Neutrophil (primary cell): ENCODE measurements at regions not wholly inside any gene's neighbourhood (a gene's known extent, or its start where the extent isn't known, plus 50 kb on each side); places are given as distances from the start of the nearest gene placed in this dataset.

Source experiments
- H3K27ac ChIP-seq: fragments of 200-600 bp; sonication (generic); 2 replicates; pipeline ENCODE4 v1.5.1; 2016; ENCODE audit warnings: mild to moderate bottlenecking, moderate library complexity
- H3K27me3 ChIP-seq: fragments of 200-600 bp; sonication (generic); 2 replicates; pipeline ENCODE4 v1.6.0; 2016; ENCODE audit warnings: mild to moderate bottlenecking
- H3K36me3 ChIP-seq: fragments of 200-600 bp; sonication (generic); 2 replicates; pipeline ENCODE4 v1.5.1; 2017
- H3K4me1 ChIP-seq, 2 experiments: fragments of 200-600 bp in 1 of 2; sonication (generic) in 1 of 2; 1 replicate in 1 of 2; 2 replicates in 1 of 2; pipeline versions ENCODE4 v1.5.1 to v1.6.1; 2013 to 2016; ENCODE audit warnings: low read depth in 1 of 2, low read length in 1 of 2, mild to moderate bottlenecking in 1 of 2, moderate library complexity in 1 of 2; ENCODE audit not compliant: control insufficient read depth in 1 of 2, insufficient read depth in 1 of 2
- H3K4me3 ChIP-seq, 2 experiments: fragments of 200-600 bp in 1 of 2; sonication (generic) in 1 of 2; 1 replicate in 1 of 2; 2 replicates in 1 of 2; pipeline ENCODE4 v1.5.1; 2013 to 2016; ENCODE audit warnings: low read depth in 1 of 2, low read length in 1 of 2, mild to moderate bottlenecking in 1 of 2, moderate library complexity in 1 of 2
- H3K9me3 ChIP-seq: fragments of 200-600 bp; sonication (generic); 2 replicates; pipeline ENCODE4 v1.5.1; 2016
- CTCF ChIP-seq: fragments of 200-600 bp; sonication (generic); IDR thresholded peaks from 2 replicates; pipeline ENCODE4 v1.5.1; 2016; ENCODE audit warnings: antibody characterized with exemption

DNA sequence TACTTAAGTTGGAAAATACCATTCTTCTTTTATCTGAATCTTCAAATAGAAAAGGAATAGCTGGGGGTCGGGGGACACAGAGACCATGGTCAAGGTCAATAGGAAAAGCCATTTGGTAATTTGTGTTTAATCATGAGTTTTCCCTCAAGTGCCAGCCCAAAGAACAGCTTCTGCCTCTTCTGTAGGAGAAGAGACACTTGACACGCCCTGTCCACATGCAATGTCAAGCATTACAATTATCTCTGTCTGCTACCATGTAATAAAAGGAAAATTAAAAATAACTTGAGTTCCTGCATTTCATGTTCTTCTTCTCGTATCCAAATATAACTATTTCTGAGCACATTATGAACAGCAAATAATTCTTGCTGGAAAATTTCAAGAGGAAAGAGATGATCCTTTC is 241.7 kb downstream of the IPMK start:
- no peaks in the 10 kb centered on the region for H3K36me3 ChIP-seq
- H3K27ac ChIP-seq: no peak overlapping the region
- H3K4me3 ChIP-seq: no peak overlapping the region
- no peaks in the 10 kb centered on the region for H3K27me3 ChIP-seq
- H3K4me1 ChIP-seq: no peaks in the 10 kb centered on the region
- H3K9me3 ChIP-seq: no peaks in the 10 kb centered on the region
- no peak for TF ChIP-seq CTCF

DNA sequence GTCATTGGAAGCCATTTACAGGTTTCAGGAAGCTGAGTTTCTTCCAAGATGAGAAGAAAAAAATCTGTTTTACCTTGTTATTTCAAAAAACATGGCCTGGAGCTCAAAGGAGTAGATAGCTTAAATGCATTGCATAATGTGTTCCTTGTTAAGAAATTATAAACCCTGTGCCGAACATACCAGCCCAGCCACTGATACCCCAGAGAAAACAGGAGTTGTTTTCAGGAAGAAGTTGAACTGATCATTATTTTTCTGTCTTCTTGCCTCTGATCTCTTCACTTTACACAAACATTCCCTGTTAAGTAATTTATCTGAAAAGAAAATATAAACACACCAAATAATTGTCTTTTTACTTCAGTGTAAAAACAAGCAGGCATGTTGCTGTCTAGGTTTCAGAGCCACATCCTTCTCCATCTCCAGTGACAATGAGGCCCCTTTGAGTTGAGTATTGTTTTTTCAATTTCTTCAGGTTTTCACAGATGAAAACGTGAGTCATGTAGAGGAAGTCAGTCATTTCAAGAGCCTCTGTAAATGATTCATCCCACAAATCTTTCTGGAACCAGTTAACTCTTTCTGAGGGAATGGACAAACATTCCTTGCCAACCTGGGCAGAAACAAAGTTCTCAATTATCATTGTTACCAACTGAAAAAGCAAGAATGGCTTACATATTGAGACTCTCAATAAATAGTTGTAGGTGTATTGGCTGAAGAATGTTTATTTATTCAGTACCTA is 244.2 kb downstream of the IPMK start:
- no peak overlapping the region for H3K4me3 ChIP-seq
- no peak overlapping the region for H3K27ac ChIP-seq
- no peak for TF ChIP-seq CTCF
- no peaks in the 10 kb centered on the region for H3K9me3 ChIP-seq
- H3K27me3 ChIP-seq: no peaks in the 10 kb centered on the region
- H3K4me1 ChIP-seq: no peaks in the 10 kb centered on the region
- no peaks in the 10 kb centered on the region for H3K36me3 ChIP-seq

GRCh38 chr10:58019863-58020537 is 247.7 kb downstream of the IPMK start:
- Histone ChIP-seq H3K27me3 (no peaks in the 10 kb centered on the region), H3K36me3 (no peaks in the 10 kb centered on the region), H3K4me3 (no peak overlapping the region), H3K9me3 (no peaks in the 10 kb centered on the region), H3K27ac (no peak overlapping the region), H3K4me1 (no peaks in the 10 kb centered on the region)
- no peak for TF ChIP-seq CTCF

GRCh38 chr10:58017719-58018367 is 249.9 kb downstream of the IPMK start:
- TF ChIP-seq CTCF: no peak
- H3K27me3 ChIP-seq: no peaks in the 10 kb centered on the region
- no peaks in the 10 kb centered on the region for H3K4me1 ChIP-seq
- H3K27ac ChIP-seq: no peak overlapping the region
- H3K4me3 ChIP-seq: no peak overlapping the region
- no peaks in the 10 kb centered on the region for H3K36me3 ChIP-seq
- no peaks in the 10 kb centered on the region for H3K9me3 ChIP-seq

DNA sequence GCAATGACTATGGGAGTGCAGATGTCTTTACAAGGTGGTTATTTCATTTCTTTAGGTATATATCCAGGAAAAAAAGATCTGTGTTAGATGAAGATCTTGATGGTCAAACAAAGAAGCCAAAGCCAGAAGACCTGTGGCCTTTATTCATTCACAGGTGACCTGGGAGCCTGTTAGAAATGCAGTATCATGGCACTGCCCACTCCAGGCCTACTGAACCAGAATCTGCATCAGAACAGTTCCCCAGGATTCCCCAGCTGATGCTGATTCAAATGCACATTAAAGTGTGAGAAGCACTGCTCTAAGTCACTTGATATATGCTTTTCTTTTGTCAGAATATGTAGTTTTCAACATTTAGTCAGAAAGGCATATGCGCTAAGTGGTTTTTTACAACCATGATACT is 251.1 kb downstream of the IPMK start:
- Histone ChIP-seq H3K9me3 (no peaks in the 10 kb centered on the region), H3K4me3 (no peak overlapping the region), H3K27me3 (no peaks in the 10 kb centered on the region), H3K4me1 (no peaks in the 10 kb centered on the region), H3K36me3 (no peaks in the 10 kb centered on the region), H3K27ac (no peak overlapping the region)
- TF ChIP-seq CTCF: no peak
